GM23338 (cell line): ENCODE measurements at regions not wholly inside any gene's neighbourhood (a gene's known extent, or its start where the extent isn't known, plus 50 kb on each side); places are given as distances from the start of the nearest gene placed in this dataset.

Experiments
- ATAC-seq: fragments of 200-7000 bp; cut with Tn5 transposase; 3 replicates; pipeline ENCODE4 v1.9.1; 2020
- DNase-seq: peaks from one replicate; pipeline ENCODE4 v3.0.0-alpha.2; 2015; ENCODE audit warnings: low spot score
- H2AFZ ChIP-seq: fragments of 200-600 bp; sonication (generic); 2 replicates; pipeline ENCODE4 v1.8.0; 2016; ENCODE audit warnings: antibody characterized with exemption, mild to moderate bottlenecking, moderate library complexity
- H3F3A ChIP-seq: fragments of 200-600 bp; sonication (generic); replicated peaks from 2 replicates; pipeline ENCODE4 v1.8.0; 2017; ENCODE audit warnings: antibody characterized with exemption, mixed run types, low read depth
- H3K27ac ChIP-seq: fragments of 200-600 bp; sonication (generic); 2 replicates; pipeline ENCODE4 v1.6.1; 2016; ENCODE audit warnings: low read depth
- H3K27me3 ChIP-seq: fragments of 200-600 bp; sonication (generic); 2 replicates; pipeline ENCODE4 v1.8.0; 2016; ENCODE audit warnings: mild to moderate bottlenecking, mixed run types, moderate library complexity; ENCODE audit not compliant: insufficient read depth
- H3K36me3 ChIP-seq: fragments of 200-600 bp; sonication (generic); 2 replicates; pipeline ENCODE4 v1.8.0; 2016; ENCODE audit warnings: mild to moderate bottlenecking; ENCODE audit not compliant: insufficient read depth
- H3K4me1 ChIP-seq: fragments of 200-600 bp; sonication (generic); 2 replicates; pipeline ENCODE4 v1.8.0; 2016; ENCODE audit warnings: mild to moderate bottlenecking, moderate library complexity; ENCODE audit not compliant: insufficient read depth
- H3K4me2 ChIP-seq: fragments of 200-600 bp; sonication (generic); 2 replicates; pipeline ENCODE4 v1.7.1; 2017; ENCODE audit warnings: mixed run types
- H3K4me3 ChIP-seq: fragments of 200-600 bp; sonication (generic); 2 replicates; pipeline ENCODE4 v1.6.1; 2016; ENCODE audit warnings: mixed run types
- H3K79me2 ChIP-seq: fragments of 200-600 bp; sonication (generic); replicated peaks from 2 replicates; pipeline ENCODE4 v1.8.0; 2017; ENCODE audit warnings: mild to moderate bottlenecking; ENCODE audit not compliant: insufficient read depth
- H3K9me2 ChIP-seq: fragments of 200-600 bp; sonication (generic); 2 replicates; pipeline ENCODE4 v1.8.0; 2017; ENCODE audit not compliant: insufficient read depth
- H4K20me1 ChIP-seq: fragments of 200-600 bp; sonication (generic); replicated peaks from 2 replicates; pipeline ENCODE4 v1.8.0; 2017; ENCODE audit warnings: mild to moderate bottlenecking; ENCODE audit not compliant: insufficient read depth
- H3K27ac Mint-ChIP-seq: 2 replicates; pipeline ENCODE4 v1.8.0; 2020; ENCODE audit warnings: inconsistent platforms, mild to moderate bottlenecking, moderate library complexity, mixed read lengths
- H3K27me3 Mint-ChIP-seq: 3 replicates; pipeline ENCODE4 v1.8.0; 2022; ENCODE audit warnings: low read depth, mild to moderate bottlenecking, moderate library complexity, mixed read lengths, inconsistent platforms; ENCODE audit not compliant: insufficient read depth, poor library complexity
- H3K36me3 Mint-ChIP-seq: 3 replicates; pipeline ENCODE4 v1.8.0; 2021; ENCODE audit warnings: low read depth, mild to moderate bottlenecking, inconsistent platforms, moderate library complexity, mixed read lengths
- H3K4me1 Mint-ChIP-seq: 3 replicates; pipeline ENCODE4 v1.8.0; 2020; ENCODE audit warnings: mild to moderate bottlenecking, inconsistent platforms, mixed read lengths
- H3K4me3 Mint-ChIP-seq: 3 replicates; pipeline ENCODE4 v1.8.0; 2021; ENCODE audit warnings: moderate library complexity, mild to moderate bottlenecking, inconsistent platforms, mixed read lengths
- H3K9me3 Mint-ChIP-seq: 3 replicates; pipeline ENCODE4 v1.8.0; 2020; ENCODE audit warnings: moderate library complexity, mild to moderate bottlenecking, inconsistent platforms, mixed read lengths
- EZH2 ChIP-seq: fragments of 200-600 bp; sonication (generic); IDR thresholded peaks from one replicate; pipeline ENCODE4 v1.8.0; 2017; ENCODE audit warnings: antibody characterized with exemption, mild to moderate bottlenecking, low read depth; ENCODE audit not compliant: unreplicated experiment
- JUNB ChIP-seq: IDR thresholded peaks from one replicate; pipeline ENCODE4 v1.6.1; 2016; ENCODE audit warnings: antibody characterized with exemption; ENCODE audit not compliant: unreplicated experiment
- NANOG ChIP-seq: IDR thresholded peaks from 2 replicates; pipeline ENCODE4 v1.6.1; 2016; ENCODE audit warnings: antibody characterized with exemption, borderline replicate concordance
- POLR2AphosphoS5 ChIP-seq: IDR thresholded peaks from 2 replicates; pipeline ENCODE4 v1.6.1; 2016; ENCODE audit warnings: antibody characterized with exemption, low read depth
- ZNF114 ChIP-seq: fragments of 250-450 bp; sonication (Bioruptor Pico); IDR thresholded peaks from 2 replicates; pipeline ENCODE4 v1.5.0; 2020; ENCODE audit warnings: mild to moderate bottlenecking, moderate library complexity
- ZNF331 ChIP-seq: fragments of 250-450 bp; sonication (Bioruptor Pico); IDR thresholded peaks from 2 replicates; pipeline ENCODE4 v1.5.0; 2020; ENCODE audit warnings: low read depth, mild to moderate bottlenecking, moderate library complexity
- TF ChIP-seq, protein P1 (sequence below): IDR thresholded peaks from 2 replicates; pipeline ENCODE4 v1.6.1; 2016; ENCODE audit warnings: antibody characterized with exemption
- TF ChIP-seq, protein P2 (sequence below): fragments of 250-450 bp; sonication (Bioruptor Pico); IDR thresholded peaks from 2 replicates; pipeline ENCODE4 v1.5.0; 2020; ENCODE audit warnings: mild to moderate bottlenecking, moderate library complexity

DNA sequence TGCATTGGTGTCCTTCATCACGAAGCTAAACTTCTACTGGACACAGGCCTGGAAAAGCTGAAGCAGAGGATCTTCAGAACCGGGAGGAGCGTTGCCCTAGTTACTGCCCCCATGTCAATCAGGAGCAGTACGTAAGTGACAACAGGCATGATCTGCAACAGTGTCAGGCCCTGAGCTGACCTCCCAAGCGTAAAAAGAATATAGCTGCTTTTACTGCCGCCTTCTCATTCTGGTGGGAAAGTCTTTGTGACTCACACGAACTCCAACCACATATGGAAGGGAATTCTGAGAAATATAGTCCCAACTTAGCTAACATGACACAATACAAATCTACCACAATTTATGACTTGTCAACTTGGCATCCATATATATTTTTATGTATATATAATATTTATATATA lies 1007.7 kb upstream of the CDH2 start:
- ATAC-seq: no peak
- no peak overlapping the region for H2AFZ ChIP-seq
- no peaks in the 10 kb centered on the region for H3K27me3 ChIP-seq
- H3K36me3 Mint-ChIP-seq: no peaks in the 10 kb centered on the region
- H3F3A ChIP-seq: no peaks in the 10 kb centered on the region
- H3K4me3 Mint-ChIP-seq: no peak overlapping the region
- TF ChIP-seq ZNF114 (CRISPR knock-in tag): no peak
- TF ChIP-seq POLR2AphosphoS5: no peak
- no peak for TF ChIP-seq JUNB
- TF ChIP-seq NANOG: no peak
- no peak for TF ChIP-seq ZNF331 (CRISPR knock-in tag)
- no peak for TF ChIP-seq EZH2
- TF ChIP-seq, protein P1, sequence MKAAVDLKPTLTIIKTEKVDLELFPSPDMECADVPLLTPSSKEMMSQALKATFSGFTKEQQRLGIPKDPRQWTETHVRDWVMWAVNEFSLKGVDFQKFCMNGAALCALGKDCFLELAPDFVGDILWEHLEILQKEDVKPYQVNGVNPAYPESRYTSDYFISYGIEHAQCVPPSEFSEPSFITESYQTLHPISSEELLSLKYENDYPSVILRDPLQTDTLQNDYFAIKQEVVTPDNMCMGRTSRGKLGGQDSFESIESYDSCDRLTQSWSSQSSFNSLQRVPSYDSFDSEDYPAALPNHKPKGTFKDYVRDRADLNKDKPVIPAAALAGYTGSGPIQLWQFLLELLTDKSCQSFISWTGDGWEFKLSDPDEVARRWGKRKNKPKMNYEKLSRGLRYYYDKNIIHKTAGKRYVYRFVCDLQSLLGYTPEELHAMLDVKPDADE: no peak
- TF ChIP-seq, protein P2, sequence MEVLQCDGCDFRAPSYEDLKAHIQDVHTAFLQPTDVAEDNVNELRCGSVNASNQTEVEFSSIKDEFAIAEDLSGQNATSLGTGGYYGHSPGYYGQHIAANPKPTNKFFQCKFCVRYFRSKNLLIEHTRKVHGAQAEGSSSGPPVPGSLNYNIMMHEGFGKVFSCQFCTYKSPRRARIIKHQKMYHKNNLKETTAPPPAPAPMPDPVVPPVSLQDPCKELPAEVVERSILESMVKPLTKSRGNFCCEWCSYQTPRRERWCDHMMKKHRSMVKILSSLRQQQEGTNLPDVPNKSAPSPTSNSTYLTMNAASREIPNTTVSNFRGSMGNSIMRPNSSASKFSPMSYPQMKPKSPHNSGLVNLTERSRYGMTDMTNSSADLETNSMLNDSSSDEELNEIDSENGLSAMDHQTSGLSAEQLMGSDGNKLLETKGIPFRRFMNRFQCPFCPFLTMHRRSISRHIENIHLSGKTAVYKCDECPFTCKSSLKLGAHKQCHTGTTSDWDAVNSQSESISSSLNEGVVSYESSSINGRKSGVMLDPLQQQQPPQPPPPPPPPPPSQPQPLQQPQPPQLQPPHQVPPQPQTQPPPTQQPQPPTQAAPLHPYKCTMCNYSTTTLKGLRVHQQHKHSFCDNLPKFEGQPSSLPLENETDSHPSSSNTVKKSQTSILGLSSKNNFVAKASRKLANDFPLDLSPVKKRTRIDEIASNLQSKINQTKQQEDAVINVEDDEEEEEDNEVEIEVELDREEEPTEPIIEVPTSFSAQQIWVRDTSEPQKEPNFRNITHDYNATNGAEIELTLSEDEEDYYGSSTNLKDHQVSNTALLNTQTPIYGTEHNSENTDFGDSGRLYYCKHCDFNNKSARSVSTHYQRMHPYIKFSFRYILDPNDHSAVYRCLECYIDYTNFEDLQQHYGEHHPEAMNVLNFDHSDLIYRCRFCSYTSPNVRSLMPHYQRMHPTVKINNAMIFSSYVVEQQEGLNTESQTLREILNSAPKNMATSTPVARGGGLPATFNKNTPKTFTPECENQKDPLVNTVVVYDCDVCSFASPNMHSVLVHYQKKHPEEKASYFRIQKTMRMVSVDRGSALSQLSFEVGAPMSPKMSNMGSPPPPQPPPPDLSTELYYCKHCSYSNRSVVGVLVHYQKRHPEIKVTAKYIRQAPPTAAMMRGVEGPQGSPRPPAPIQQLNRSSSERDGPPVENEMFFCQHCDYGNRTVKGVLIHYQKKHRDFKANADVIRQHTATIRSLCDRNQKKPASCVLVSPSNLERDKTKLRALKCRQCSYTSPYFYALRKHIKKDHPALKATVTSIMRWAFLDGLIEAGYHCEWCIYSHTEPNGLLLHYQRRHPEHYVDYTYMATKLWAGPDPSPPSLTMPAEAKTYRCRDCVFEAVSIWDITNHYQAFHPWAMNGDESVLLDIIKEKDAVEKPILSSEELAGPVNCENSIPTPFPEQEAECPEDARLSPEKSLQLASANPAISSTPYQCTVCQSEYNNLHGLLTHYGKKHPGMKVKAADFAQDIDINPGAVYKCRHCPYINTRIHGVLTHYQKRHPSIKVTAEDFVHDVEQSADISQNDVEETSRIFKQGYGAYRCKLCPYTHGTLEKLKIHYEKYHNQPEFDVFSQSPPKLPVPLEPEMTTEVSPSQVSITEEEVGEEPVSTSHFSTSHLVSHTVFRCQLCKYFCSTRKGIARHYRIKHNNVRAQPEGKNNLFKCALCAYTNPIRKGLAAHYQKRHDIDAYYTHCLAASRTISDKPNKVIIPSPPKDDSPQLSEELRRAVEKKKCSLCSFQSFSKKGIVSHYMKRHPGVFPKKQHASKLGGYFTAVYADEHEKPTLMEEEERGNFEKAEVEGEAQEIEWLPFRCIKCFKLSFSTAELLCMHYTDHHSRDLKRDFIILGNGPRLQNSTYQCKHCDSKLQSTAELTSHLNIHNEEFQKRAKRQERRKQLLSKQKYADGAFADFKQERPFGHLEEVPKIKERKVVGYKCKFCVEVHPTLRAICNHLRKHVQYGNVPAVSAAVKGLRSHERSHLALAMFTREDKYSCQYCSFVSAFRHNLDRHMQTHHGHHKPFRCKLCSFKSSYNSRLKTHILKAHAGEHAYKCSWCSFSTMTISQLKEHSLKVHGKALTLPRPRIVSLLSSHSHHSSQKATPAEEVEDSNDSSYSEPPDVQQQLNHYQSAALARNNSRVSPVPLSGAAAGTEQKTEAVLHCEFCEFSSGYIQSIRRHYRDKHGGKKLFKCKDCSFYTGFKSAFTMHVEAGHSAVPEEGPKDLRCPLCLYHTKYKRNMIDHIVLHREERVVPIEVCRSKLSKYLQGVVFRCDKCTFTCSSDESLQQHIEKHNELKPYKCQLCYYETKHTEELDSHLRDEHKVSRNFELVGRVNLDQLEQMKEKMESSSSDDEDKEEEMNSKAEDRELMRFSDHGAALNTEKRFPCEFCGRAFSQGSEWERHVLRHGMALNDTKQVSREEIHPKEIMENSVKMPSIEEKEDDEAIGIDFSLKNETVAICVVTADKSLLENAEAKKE (CRISPR knock-in tag): no peak
- no peak for DNase-seq
- H3K79me2 ChIP-seq: no peaks in the 10 kb centered on the region
- no peaks in the 10 kb centered on the region for H3K36me3 ChIP-seq
- H3K4me3 ChIP-seq: no peak overlapping the region
- H3K27ac ChIP-seq: no peak overlapping the region
- peaks cover 2% of the 10 kb centered on the region for H3K27me3 Mint-ChIP-seq
- peaks cover 7% of the 10 kb centered on the region; the same call in 2 of the 3 replicates for H3K4me1 Mint-ChIP-seq
- H3K27ac Mint-ChIP-seq: no peak overlapping the region
- no peak overlapping the region for H3K4me2 ChIP-seq
- H4K20me1 ChIP-seq: no peaks in the 10 kb centered on the region
- no peaks in the 10 kb centered on the region for H3K4me1 ChIP-seq
- no peaks in the 10 kb centered on the region for H3K9me2 ChIP-seq
- H3K9me3 Mint-ChIP-seq: no peaks in the 10 kb centered on the region
